ENCODE measurements at regions not wholly inside any gene's neighbourhood (a gene's known extent, or its start where the extent isn't known, plus 50 kb on each side); places are given as distances from the start of the nearest gene placed in this dataset.

DNA sequence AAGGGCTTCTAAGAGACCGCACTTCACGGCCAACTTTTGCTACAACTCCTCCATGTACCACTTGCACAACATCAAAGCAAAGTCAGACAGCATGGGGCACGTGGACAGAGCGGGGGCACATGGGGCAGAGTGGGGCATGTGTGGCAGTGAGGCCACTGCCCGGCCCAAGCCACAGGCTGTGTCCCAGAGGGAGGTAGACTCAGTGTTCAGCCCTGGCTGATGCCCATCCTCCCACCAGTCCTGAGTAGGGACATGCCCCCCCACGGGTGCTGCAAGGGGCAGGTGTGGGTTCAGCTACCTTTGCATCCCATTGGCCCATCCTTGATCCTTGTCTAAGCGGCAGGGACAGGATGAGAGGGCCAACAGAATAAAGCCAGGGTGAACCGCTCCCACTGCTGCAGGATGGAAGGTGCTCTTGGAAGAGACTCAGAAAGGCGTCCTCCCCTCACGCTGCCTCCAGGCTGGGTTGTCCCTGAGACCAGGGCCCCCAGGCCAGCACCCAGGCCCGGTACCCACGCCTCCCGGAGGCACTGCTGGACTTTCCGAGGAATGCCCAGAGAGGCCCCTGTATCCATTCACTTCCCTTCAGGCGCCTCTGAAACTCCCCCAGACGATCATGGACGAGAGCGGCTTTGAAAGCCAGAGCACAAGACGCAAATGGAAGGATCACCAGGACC, 218.2 kb downstream of the NDUFA10 start:
- DNase-seq (ENCODE audit: low spot score) = no peak
- H3K27ac Mint-ChIP-seq (ENCODE audit: unreplicated experiment) = no peak overlapping the region
- H3K9me3 Mint-ChIP-seq (ENCODE audit: unreplicated experiment) = no peaks in the 10 kb centered on the region
- no peaks in the 10 kb centered on the region for H3K36me3 Mint-ChIP-seq (ENCODE audit: low read depth, unreplicated experiment)
- H3K4me1 Mint-ChIP-seq (ENCODE audit: unreplicated experiment) = peaks cover 9% of the 10 kb centered on the region
- no peak overlapping the region for H3K4me3 Mint-ChIP-seq (ENCODE audit: unreplicated experiment)
- H3K27me3 Mint-ChIP-seq (ENCODE audit: unreplicated experiment) = peaks cover 2% of the 10 kb centered on the region
- TF ChIP-seq, protein P1, sequence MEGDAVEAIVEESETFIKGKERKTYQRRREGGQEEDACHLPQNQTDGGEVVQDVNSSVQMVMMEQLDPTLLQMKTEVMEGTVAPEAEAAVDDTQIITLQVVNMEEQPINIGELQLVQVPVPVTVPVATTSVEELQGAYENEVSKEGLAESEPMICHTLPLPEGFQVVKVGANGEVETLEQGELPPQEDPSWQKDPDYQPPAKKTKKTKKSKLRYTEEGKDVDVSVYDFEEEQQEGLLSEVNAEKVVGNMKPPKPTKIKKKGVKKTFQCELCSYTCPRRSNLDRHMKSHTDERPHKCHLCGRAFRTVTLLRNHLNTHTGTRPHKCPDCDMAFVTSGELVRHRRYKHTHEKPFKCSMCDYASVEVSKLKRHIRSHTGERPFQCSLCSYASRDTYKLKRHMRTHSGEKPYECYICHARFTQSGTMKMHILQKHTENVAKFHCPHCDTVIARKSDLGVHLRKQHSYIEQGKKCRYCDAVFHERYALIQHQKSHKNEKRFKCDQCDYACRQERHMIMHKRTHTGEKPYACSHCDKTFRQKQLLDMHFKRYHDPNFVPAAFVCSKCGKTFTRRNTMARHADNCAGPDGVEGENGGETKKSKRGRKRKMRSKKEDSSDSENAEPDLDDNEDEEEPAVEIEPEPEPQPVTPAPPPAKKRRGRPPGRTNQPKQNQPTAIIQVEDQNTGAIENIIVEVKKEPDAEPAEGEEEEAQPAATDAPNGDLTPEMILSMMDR (IDR thresholded peaks at IDR 0.05; ENCODE audit: unreplicated experiment) = no peak

DNA sequence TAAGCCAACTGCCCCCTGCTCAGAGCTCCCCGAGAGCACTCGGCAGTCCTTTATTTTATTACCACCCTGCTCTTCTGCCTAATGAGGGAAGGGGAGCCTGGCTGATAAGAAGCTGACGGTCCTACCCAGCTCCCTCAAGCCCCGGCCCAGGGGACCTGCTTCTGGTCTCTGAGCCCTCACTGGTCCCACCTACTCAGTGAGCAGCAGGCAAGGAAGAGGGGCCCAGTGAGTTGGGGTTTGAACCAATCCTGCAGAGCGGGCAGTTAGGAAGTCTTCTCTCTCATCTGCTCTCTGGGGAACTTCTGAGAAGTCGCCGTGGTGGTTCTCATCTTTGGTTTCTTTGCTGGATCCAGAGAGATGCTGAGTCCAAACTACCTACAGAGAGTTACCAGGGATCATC, 218.9 kb downstream of the NDUFA10 start:
- Mint-ChIP-seq H3K4me3 (ENCODE audit: unreplicated experiment) (no peak overlapping the region), H3K4me1 (ENCODE audit: unreplicated experiment) (peaks cover 12% of the 10 kb centered on the region), H3K9me3 (ENCODE audit: unreplicated experiment) (no peaks in the 10 kb centered on the region), H3K27ac (ENCODE audit: unreplicated experiment) (no peak overlapping the region), H3K36me3 (ENCODE audit: low read depth, unreplicated experiment) (no peaks in the 10 kb centered on the region), H3K27me3 (ENCODE audit: unreplicated experiment) (peaks cover 2% of the 10 kb centered on the region)
- no peak for DNase-seq (ENCODE audit: low spot score)
- TF ChIP-seq, protein P1 (IDR thresholded peaks at IDR 0.05; ENCODE audit: unreplicated experiment) = no peak

DNA sequence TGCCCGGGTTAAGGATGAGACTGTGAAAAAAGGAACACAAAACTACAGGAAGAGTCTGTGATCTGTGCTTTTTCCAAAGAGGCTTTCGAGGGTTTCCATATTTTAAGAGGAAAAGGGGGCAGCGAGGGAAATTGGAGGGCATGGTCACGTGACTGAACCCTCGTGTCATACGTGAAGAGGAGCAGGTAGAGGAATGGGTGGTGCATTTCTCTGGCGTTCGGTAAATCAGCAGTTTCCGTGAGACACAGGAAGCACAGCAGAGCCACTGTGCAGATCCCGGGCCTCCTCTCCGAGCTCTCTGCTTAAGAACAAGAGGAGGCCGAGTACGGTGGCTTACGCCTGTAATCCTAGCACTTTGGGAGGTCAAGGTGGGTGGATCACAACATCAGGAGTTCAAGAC, 219.7 kb downstream of the NDUFA10 start:
- Mint-ChIP-seq H3K4me3 (ENCODE audit: unreplicated experiment) (no peak overlapping the region), H3K36me3 (ENCODE audit: low read depth, unreplicated experiment) (no peaks in the 10 kb centered on the region), H3K4me1 (ENCODE audit: unreplicated experiment) (peaks cover 12% of the 10 kb centered on the region), H3K27ac (ENCODE audit: unreplicated experiment) (no peak overlapping the region), H3K9me3 (ENCODE audit: unreplicated experiment) (no peaks in the 10 kb centered on the region), H3K27me3 (ENCODE audit: unreplicated experiment) (peaks cover 6% of the 10 kb centered on the region)
- DNase-seq (ENCODE audit: low spot score) = no peak
- TF ChIP-seq, protein P1 (IDR thresholded peaks at IDR 0.05; ENCODE audit: unreplicated experiment) = no peak

DNA sequence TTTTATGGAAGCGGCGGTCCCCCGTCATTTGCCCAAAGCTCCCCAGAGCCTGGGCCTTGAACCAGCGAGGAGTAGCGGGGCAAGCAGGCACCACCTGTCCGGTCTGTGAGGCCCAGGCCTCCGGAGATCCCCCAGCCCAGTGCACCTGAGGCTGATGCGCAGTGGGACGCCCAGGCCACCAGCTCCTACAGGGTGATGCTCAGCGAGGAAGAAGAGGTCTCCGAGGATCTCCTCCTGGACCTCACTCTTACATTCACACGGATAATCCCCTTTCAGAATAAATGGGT, 220.2 kb downstream of the NDUFA10 start:
- peaks cover 8% of the 10 kb centered on the region for H3K27me3 Mint-ChIP-seq (ENCODE audit: unreplicated experiment)
- DNase-seq (ENCODE audit: low spot score) = no peak
- H3K9me3 Mint-ChIP-seq (ENCODE audit: unreplicated experiment) = no peaks in the 10 kb centered on the region
- peaks cover 12% of the 10 kb centered on the region for H3K4me1 Mint-ChIP-seq (ENCODE audit: unreplicated experiment)
- H3K27ac Mint-ChIP-seq (ENCODE audit: unreplicated experiment) = no peak overlapping the region
- no peaks in the 10 kb centered on the region for H3K36me3 Mint-ChIP-seq (ENCODE audit: low read depth, unreplicated experiment)
- no peak overlapping the region for H3K4me3 Mint-ChIP-seq (ENCODE audit: unreplicated experiment)
- TF ChIP-seq, protein P1 (IDR thresholded peaks at IDR 0.05; ENCODE audit: unreplicated experiment) = no peak

DNA sequence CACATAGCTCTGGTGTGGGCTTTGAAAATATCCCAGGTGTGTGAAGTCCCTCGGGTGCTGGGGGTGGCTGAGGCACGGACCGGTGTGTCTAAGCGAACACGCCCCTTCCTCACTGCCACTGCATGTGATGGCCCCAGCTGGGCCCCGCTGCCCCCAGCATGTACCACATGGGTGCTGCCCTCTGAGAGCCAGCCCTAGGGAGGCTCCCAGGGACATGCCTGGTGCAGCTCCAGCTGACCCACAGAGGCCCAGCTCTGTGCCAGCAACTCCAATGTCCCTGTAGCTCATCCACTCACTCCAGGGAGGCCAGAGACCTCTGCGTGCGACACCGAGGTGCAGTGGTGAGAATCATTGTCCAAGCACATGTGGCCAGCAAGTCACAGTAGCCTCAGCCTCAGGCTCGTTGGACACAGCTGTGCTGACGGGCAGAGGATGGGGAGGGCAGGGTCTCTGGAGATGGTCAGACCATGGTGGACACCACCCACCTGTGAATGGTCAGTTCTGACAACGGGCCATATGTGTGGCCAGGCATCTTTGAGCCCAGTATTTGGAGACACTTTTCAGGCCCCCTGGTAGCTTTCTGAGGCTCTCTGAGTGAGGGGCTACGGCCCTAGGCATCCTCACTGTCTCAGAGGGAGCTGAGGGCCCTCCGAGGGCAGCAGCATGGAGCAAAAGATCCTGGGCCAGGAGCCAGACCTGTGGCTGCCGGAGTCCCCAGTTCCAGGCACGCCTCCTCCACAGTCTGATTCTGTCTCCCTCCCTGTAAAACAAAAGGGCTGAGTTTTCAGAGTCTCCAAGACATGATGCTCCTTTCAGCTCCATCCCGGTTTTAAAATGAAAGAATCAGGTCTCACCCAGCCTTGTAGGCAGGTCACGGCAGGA, 220.7 kb downstream of the NDUFA10 start:
- H3K9me3 Mint-ChIP-seq (ENCODE audit: unreplicated experiment) = no peaks in the 10 kb centered on the region
- no peak for DNase-seq (ENCODE audit: low spot score)
- peaks cover 3% of the 10 kb centered on the region for H3K36me3 Mint-ChIP-seq (ENCODE audit: low read depth, unreplicated experiment)
- H3K4me3 Mint-ChIP-seq (ENCODE audit: unreplicated experiment) = no peak overlapping the region
- H3K27me3 Mint-ChIP-seq (ENCODE audit: unreplicated experiment) = peaks cover 8% of the 10 kb centered on the region
- no peak overlapping the region for H3K27ac Mint-ChIP-seq (ENCODE audit: unreplicated experiment)
- peaks cover 9% of the 10 kb centered on the region for H3K4me1 Mint-ChIP-seq (ENCODE audit: unreplicated experiment)
- TF ChIP-seq, protein P1 (IDR thresholded peaks at IDR 0.05; ENCODE audit: unreplicated experiment) = no peak

Data from endothelial cell (in vitro differentiated cells).